HG02588 (cell line): ENCODE measurements at regions not wholly inside any gene's neighbourhood (a gene's known extent, or its start where the extent isn't known, plus 50 kb on each side); places are given as distances from the start of the nearest gene placed in this dataset.
A peak's percentile ranks its signal among the peaks of the same experiment; 100 is the strongest.

Experiments used
- ATAC-seq: cut with Tn5 transposase; IDR thresholded peaks from one replicate; pipeline ENCODE4 v1.9.1; 2021; ENCODE audit warnings: mild to moderate bottlenecking, moderate library complexity; ENCODE audit not compliant: unreplicated experiment

DNA sequence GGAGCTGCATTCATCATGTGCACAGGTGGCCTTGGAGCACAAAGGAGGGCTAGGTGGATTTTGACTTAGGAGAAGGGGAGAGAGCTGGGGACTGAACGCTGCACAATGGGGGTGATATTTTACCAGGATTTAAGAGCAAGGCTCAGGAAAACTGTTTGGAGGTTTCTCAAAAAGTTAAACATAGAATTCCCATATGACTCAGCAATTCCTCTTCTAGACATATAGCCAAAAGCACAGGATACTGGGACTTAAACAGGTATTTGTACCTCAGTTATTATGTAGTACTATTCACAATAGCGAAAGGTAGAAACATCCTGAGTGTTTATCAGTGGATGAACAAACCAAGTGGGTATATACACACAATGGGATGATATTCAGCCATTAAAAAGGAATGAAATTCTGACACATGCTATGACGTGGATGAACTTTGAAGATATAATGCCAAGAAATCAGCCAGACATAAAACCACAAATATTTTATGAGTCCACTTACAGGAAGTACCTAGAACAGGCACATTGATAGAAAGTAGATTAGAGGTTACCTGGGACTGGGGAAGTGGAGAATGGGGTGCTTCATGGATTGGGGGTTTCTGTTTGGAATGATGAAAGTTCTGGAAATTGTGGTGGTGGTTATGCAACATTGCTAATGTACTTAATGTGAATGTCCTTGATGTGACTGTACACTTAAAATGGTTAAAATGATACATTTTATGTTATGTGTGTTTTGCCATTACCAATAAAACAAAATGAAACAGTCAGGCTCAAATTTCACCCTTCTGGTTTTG, 216.9 kb downstream of the HAUS1 start:
- ATAC-seq: no peak

GRCh38 chr18:46321955-46322354, 217.8 kb downstream of the HAUS1 start:
- no peak for ATAC-seq

- no peak for ATAC-seq
Measured at GRCh38 chr18:46322411-46322891, 218.3 kb downstream of the HAUS1 start.

DNA sequence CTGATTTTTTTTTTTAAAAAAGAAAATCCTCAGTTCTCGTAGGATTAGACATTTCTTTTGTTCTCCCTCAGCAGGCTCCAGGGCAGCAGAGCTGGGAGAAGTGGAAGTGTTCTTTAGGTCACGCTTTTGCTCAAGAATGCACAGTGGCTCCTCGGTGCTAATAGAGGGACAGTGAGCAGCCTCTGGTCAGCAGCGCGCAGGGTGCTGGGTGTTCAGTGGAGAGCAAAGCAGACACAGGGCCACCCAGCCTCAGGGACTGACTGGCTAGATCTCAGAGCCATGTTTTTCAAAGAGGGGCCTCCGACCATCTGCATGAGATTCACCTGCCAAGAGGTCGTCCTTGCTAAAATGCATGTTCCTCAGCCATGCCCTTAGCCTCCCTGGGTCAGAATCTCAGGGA, 218.8 kb downstream of the HAUS1 start:
- ATAC-seq: no peak

DNA sequence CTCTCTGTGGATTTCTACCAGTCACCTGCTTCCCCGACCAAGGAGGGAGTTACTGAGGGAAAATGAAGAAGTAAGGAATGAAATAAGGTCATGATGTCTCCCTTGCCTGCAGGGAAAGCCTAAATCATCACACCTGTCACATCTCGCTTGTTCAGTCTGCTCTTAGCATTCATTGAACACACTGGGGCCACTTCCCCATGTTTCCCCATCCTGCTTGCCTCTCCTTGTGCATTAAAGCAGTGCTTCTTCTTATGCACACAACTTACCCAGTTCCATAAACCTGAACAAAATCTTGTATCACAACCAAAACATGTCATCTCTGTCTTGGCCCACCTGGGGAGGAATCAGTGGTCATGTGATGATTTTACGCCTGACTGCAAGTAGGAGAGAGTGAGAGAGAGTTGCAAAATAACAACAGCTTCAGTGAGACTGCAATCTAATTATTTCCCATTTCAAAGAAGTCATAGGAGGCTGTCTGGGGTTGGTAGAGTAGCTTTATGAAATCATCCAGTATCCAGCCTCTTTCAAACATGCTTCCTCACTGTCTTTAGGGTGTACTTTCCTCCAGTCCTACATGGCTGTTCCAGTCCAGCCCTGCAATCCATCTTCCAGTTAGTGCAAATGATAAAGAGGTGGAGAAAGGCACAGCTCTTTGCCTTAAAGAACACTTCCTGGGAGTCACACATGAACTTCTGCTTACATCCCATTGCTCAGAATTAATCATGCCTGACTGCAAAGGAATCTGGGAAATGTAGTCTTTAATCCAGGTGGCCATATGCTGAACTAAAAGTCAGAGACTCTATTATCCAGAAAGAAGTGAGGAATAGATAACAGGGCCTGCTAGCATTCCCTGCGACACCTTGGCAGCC, 220.1 kb downstream of the HAUS1 start:
- peak; percentile 54 for ATAC-seq

DNA sequence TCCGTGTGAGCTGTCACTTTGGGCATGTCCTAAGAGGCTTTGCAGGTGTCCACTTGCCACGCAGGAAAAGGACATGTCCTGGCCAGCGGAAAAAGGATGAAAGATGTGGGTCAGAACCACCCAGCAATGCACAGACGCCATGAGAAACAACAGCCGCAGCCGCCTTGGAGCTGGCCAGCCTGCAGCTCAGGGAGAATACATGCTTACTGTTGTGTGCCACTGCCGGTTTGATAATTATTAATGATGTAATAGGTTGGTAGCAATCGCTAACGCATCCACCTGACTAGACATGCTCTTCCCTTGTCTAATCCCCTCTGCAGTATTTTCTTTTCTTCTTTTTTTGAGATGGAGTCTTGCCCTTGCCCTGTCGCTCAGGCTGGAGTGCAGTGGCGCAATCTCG, 221.7 kb downstream of the HAUS1 start:
- no peak for ATAC-seq

DNA sequence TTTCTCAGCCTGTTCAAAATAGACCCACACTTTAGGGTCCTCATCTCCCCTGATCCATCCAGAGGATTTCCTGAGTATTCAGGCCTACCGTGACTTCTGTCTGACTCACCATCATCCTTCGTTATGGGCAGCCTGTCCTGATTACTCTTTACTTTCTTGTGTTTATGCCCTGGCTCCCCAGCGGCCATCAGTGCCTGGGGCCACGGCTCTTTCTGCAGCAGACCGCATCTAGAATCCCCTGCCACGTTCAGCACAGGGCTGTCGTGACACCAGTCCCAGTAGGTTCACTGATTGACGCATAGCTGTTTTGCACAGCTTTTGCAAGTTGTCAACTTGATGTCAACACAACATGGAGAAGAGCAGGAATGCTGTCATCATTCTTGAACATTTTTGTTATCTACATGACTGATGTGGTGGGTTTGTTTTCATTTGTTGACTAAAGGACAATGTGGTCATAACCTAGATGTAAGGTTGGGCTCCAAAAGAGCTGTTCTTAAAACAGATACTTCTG, 225.6 kb downstream of the HAUS1 start:
- no peak for ATAC-seq

GRCh38 chr18:46331316-46331715, 227.1 kb downstream of the HAUS1 start:
- ATAC-seq: no peak

DNA sequence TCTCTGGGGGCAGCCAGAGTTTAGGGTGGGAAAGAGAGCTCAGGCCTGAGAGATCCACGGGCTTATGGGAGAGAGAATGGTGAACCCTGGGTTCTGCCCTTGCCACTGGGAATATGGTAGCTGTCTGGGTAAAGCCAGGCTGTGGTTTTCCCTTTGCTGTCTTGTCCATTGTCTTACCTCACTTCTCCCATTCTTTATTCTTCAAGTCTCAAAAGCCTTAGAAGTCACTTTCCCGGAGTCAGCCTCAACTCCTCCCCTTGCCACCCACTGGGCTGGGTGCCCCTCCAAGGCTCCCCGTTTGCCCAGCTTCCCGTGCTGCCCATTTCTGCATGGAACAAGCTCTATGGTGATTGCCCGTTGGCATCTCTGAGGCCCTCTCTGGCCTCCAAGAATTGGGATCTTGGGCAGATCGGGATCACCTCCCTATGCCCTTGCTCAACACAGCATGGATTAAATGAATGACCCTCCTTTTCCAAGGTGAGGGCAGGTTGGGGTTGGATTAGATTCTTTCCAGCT, 228.2 kb downstream of the HAUS1 start:
- no peak for ATAC-seq

GRCh38 chr18:46332921-46333341, 228.7 kb downstream of the HAUS1 start:
- no peak for ATAC-seq

DNA sequence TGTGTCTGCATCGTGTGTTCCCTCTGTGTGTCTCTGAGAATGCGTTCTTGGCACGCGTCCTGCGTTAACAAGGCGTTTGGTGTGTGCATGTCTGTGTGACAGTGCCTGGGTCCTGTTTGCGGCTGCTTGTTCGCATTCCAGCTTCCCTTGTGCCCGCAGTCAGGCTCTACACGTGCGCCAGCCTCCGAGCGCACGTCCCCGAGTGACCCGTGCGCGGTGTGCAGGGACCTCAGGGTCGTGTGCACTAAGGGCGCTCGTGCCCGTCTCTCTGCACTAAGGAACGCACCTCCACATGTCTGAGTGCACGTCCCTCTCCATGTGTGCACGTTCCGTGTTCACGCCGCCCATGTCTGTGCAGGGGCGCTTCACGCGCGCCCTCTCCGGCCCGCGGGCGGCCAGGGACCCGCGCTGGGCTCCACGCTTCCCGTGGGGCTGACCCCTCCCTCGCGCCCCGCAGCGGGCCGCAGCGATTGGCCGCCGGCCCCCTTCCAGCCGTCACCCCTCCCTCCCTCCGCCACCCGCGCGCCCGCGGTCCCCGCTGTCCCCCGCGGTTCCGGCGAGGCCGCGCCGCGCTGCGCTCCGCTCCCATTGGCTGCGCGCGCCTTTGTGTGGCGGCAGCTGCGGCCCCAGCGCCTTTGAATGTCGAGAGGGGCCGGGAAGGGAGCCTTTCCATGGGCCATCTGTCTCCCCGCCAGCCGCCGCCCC, 229.4 kb downstream of the HAUS1 start:
- no peak for ATAC-seq

GRCh38 chr18:46334868-46335281, 230.7 kb downstream of the HAUS1 start:
- no peak for ATAC-seq

DNA sequence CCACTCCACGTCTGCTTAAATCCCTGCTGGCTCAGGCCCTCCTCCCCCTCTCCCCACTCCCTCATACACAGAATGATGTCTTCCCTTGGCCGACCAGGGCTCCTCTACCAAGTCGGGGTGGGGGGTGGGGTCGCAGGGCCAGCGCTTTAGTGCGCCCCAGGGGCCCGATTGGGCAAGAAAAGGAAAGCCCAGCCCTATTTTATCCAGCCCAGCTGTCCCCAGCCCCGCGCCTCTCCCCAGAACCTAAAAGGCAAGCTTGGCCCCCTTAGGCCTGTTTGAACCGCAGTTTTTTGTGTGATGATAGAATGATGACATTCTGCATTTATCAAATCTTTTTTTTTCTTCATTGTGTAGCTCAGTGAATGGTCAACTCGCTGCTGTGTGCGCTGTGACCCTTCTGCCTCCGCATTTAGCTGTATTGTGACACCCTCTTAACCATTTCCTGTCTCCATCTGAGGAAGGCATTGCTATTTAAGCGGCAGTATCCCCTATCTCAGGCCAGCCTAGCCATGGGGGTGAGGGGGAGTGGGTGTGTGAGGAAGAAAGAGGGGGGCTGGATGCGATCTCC, 231.4 kb downstream of the HAUS1 start:
- no peak for ATAC-seq

GRCh38 chr18:46336278-46337111, 232.3 kb downstream of the HAUS1 start:
- ATAC-seq: no peak

DNA sequence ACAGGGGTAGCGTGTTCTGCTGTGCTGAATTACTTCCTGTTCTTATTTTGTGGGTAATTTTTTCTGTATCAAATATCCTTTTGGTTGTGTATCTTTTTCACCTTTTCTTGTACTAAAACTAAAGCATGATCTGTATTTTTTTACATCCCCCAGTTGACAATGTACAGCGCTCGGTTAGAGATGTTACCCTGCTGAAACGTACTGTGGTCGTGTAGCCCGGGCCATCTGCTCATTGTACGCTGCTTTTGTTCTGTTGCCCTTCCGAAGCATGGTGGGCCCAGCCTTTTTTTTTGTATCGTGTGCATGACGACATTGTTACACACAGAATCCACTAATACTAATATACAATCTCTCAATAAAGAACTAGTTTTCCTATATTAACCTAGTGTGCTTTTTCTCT, 233.1 kb downstream of the HAUS1 start:
- ATAC-seq: no peak

DNA sequence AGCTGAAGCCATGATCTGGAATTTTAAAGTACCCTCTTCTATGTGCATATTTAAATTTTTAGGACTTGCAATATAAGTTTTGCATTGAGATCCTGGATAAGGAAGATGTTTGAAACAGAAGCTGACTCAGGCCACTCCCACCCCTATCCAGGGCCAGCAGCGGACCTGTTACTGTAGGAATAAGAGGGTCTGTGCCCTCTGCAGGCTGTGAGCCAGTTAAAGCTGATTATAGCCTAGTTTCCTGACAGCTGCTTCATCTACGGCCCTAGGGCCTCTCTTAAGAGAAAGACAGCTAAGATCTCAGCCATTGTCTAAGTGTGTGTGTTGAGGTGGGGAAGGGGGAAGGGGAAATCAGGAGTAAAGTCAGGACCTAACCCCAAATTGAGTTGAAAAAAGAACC, 234.0 kb downstream of the HAUS1 start:
- no peak for ATAC-seq

GRCh38 chr18:46338766-46339165, 234.6 kb downstream of the HAUS1 start:
- ATAC-seq: no peak

GRCh38 chr18:46340716-46341115, 236.5 kb downstream of the HAUS1 start:
- ATAC-seq: no peak

GRCh38 chr18:46341986-46342525, 237.9 kb downstream of the HAUS1 start:
- no peak for ATAC-seq
